ENCODE measurements at regions not wholly inside any gene's neighbourhood (a gene's known extent, or its start where the extent isn't known, plus 50 kb on each side); places are given as distances from the start of the nearest gene placed in this dataset.
"Not testable (repeated sequence)": the region's sequence is repeated elsewhere in the genome, so short reads cannot be mapped to it uniquely, and the experiment has no call there.

- intact Hi-C loops (cut with micrococcal nuclease) = no loop called here
- Mint-ChIP-seq H3K27me3 (ENCODE audit: low read depth) (no peaks in the 10 kb centered on the region), H3K4me3 (ENCODE audit: low read depth) (no peak overlapping the region), H3K27ac (no peak overlapping the region), H3K36me3 (ENCODE audit: low read depth) (no peaks in the 10 kb centered on the region), H3K9me3 (no peaks in the 10 kb centered on the region), H3K4me1 (ENCODE audit: low read depth) (no peaks in the 10 kb centered on the region)
- DNase-seq (ENCODE audit: low spot score) = no peak
These were observed 419.9 kb downstream of the NTRK2 start for GRCh38 chr9:85089188-85089969.

- Mint-ChIP-seq H3K27me3 (ENCODE audit: low read depth) (no peaks in the 10 kb centered on the region), H3K4me1 (ENCODE audit: low read depth) (no peaks in the 10 kb centered on the region), H3K36me3 (ENCODE audit: low read depth) (no peaks in the 10 kb centered on the region), H3K4me3 (ENCODE audit: low read depth) (no peak overlapping the region), H3K9me3 (no peaks in the 10 kb centered on the region), H3K27ac (no peak overlapping the region)
- intact Hi-C loops (cut with micrococcal nuclease) = no loop called here
- DNase-seq (ENCODE audit: low spot score) = no peak
These were observed 412.4 kb downstream of the NTRK2 start for GRCh38 chr9:85081963-85082362.

- no peaks in the 10 kb centered on the region for H3K27me3 Mint-ChIP-seq (ENCODE audit: low read depth)
- peaks cover 5% of the 10 kb centered on the region for H3K9me3 Mint-ChIP-seq
- no peaks in the 10 kb centered on the region for H3K4me1 Mint-ChIP-seq (ENCODE audit: low read depth)
- intact Hi-C loops (cut with micrococcal nuclease) = no loop called here
- no peaks in the 10 kb centered on the region for H3K36me3 Mint-ChIP-seq (ENCODE audit: low read depth)
- DNase-seq (ENCODE audit: low spot score) = no peak
- H3K4me3 Mint-ChIP-seq (ENCODE audit: low read depth) = no peak overlapping the region
- H3K27ac Mint-ChIP-seq = no peak overlapping the region
These were observed 409.8 kb downstream of the NTRK2 start for GRCh38 chr9:85079349-85079748.

GRCh38 chr9:85077944-85078343 is 408.4 kb downstream of the NTRK2 start:
- no peak overlapping the region for H3K4me3 Mint-ChIP-seq (ENCODE audit: low read depth)
- H3K27ac Mint-ChIP-seq = no peak overlapping the region
- no peak for DNase-seq (ENCODE audit: low spot score)
- intact Hi-C loops (cut with micrococcal nuclease) = no loop called here
- peaks cover 5% of the 10 kb centered on the region for H3K9me3 Mint-ChIP-seq
- no peaks in the 10 kb centered on the region for H3K36me3 Mint-ChIP-seq (ENCODE audit: low read depth)
- H3K4me1 Mint-ChIP-seq (ENCODE audit: low read depth) = no peaks in the 10 kb centered on the region
- no peaks in the 10 kb centered on the region for H3K27me3 Mint-ChIP-seq (ENCODE audit: low read depth)

- H3K27ac Mint-ChIP-seq; intact Hi-C loops (cut with micrococcal nuclease); H3K27me3 Mint-ChIP-seq (ENCODE audit: low read depth); H3K36me3 Mint-ChIP-seq (ENCODE audit: low read depth); DNase-seq (ENCODE audit: low spot score); H3K4me3 Mint-ChIP-seq (ENCODE audit: low read depth); H3K9me3 Mint-ChIP-seq; H3K4me1 Mint-ChIP-seq (ENCODE audit: low read depth): not testable (repeated sequence)
These were observed 407.6 kb downstream of the NTRK2 start for GRCh38 chr9:85077146-85077545.

Measured in activated T-helper 2 cell treated with anti-CD3 and anti-CD28 coated beads, Interferon-gamma antibody, Interleukin-2, Interleukin-4, amounts not matched to agents 10 μg/mL and 5 μg/mL and 100 μg/mL, durations not matched to agents 14 hours and 24 hours and 36 hours (primary cell).